GM18861 (cell line): ENCODE measurements at regions not wholly inside any gene's neighbourhood (a gene's known extent, or its start where the extent isn't known, plus 50 kb on each side); places are given as distances from the start of the nearest gene placed in this dataset.

ENCODE experiments used
- ATAC-seq: cut with Tn5 transposase; IDR thresholded peaks from one replicate; pipeline ENCODE4 v1.9.1; 2021; ENCODE audit not compliant: unreplicated experiment

GRCh38 chr3:177946497-177946896 lies 589.7 kb upstream of the KCNMB2 start:
- no peak for ATAC-seq

- no peak for ATAC-seq
Observed at GRCh38 chr3:177946936-177947335, 589.3 kb upstream of the KCNMB2 start.

GRCh38 chr3:177947901-177948300 lies 588.3 kb upstream of the KCNMB2 start:
- no peak for ATAC-seq

GRCh38 chr3:177948716-177949425 lies 587.4 kb upstream of the KCNMB2 start:
- ATAC-seq = no peak

GRCh38 chr3:177959188-177959587 lies 577.0 kb upstream of the KCNMB2 start:
- no peak for ATAC-seq

GRCh38 chr3:177960014-177960413 lies 576.2 kb upstream of the KCNMB2 start:
- no peak for ATAC-seq

- no peak for ATAC-seq
Observed at GRCh38 chr3:177960722-177961121, 575.5 kb upstream of the KCNMB2 start.

GRCh38 chr3:177961784-177962183 lies 574.5 kb upstream of the KCNMB2 start:
- ATAC-seq = no peak

GRCh38 chr3:177966493-177966892 lies 569.7 kb upstream of the KCNMB2 start:
- no peak for ATAC-seq

- ATAC-seq = no peak
Observed at GRCh38 chr3:177968891-177969290, 567.3 kb upstream of the KCNMB2 start.

GRCh38 chr3:177973241-177973840 lies 562.9 kb upstream of the KCNMB2 start:
- no peak for ATAC-seq

- ATAC-seq = no peak
Observed at GRCh38 chr3:177976241-177976640, 560.0 kb upstream of the KCNMB2 start.

- no peak for ATAC-seq
Observed at GRCh38 chr3:177976866-177977265, 559.4 kb upstream of the KCNMB2 start.

GRCh38 chr3:177977381-177978158 lies 558.7 kb upstream of the KCNMB2 start:
- no peak for ATAC-seq

- no peak for ATAC-seq
Observed at GRCh38 chr3:177978946-177979345, 557.3 kb upstream of the KCNMB2 start.

GRCh38 chr3:177979703-177980102 lies 556.5 kb upstream of the KCNMB2 start:
- no peak for ATAC-seq

GRCh38 chr3:177981576-177981975 lies 554.7 kb upstream of the KCNMB2 start:
- ATAC-seq = no peak

- no peak for ATAC-seq
Observed at GRCh38 chr3:177982034-177982433, 554.2 kb upstream of the KCNMB2 start.

GRCh38 chr3:177983320-177983719 lies 552.9 kb upstream of the KCNMB2 start:
- ATAC-seq = no peak

- ATAC-seq = no peak
Observed at GRCh38 chr3:177992993-177993970, 543.0 kb upstream of the KCNMB2 start.

- no peak for ATAC-seq
Observed at GRCh38 chr3:177994976-177995375, 541.3 kb upstream of the KCNMB2 start.
